Thyroid gland (tissue), 4 donors: ENCODE measurements at regions not wholly inside any gene's neighbourhood (a gene's known extent, or its start where the extent isn't known, plus 50 kb on each side); places are given as distances from the start of the nearest gene placed in this dataset.

Source experiments
- CTCF ChIP-seq, 6 experiments: fragments of 200-600 bp in 3 of 6; fragments of 450-650 bp in 3 of 6; sonication (generic) in 3 of 6; IDR thresholded peaks; one replicate each; pipeline ENCODE4 v1.5.1; 2016 to 2019; ENCODE audit warnings: antibody characterized with exemption in 6 of 6, mild to moderate bottlenecking in 2 of 6, inconsistent platforms in 1 of 6, moderate library complexity in 1 of 6
- POLR2A ChIP-seq, 2 donors: fragments of 450-650 bp; IDR thresholded peaks; one replicate each; pipeline ENCODE4 v1.6.1; 2017; ENCODE audit warnings: antibody characterized with exemption in 2 of 2, mild to moderate bottlenecking in 2 of 2, moderate library complexity in 1 of 2

- TF ChIP-seq CTCF (IDR thresholded peaks at IDR 0.05) (no peak), POLR2A (IDR thresholded peaks at IDR 0.05) (no peak)
Observed at GRCh38 chr10:33800986-33801385, 466.5 kb upstream of the NRP1 start.
